ENCODE measurements at regions not wholly inside any gene's neighbourhood (a gene's known extent, or its start where the extent isn't known, plus 50 kb on each side); places are given as distances from the start of the nearest gene placed in this dataset.

DNA sequence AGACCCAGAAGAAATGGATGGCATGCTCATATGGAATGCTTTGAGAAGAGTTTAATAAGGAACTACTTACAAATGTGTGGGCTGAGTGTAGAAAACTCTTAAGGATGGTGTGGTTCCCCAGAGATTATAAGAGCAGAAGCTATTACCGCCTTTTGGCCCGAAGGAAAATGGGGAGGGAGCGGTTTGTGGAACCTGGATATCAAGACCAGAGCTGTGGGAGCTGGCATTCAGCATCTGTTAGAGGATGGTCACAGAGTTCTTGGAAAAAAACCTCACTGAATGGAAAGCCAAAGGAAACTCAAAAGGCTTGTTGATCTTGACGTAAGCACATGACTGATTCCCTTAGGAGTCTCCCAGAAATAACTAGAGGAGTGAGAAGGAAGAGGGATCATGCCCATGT, 151.0 kb downstream of the PJA2 start:
- H2AK5ac ChIP-seq (ENCODE audit: low read depth, low read length), result no peak overlapping the region
- H3K4me1 ChIP-seq (ENCODE audit: control insufficient read depth, insufficient read depth, low read length), result no peaks in the 10 kb centered on the region
- WGBS, 2 experiments (ENCODE audit: extremely low coverage in 2 of 2, insufficient read length in 1 of 2), result 62% methylated on average over 3 of the region's 4 CpGs; no CpG with 5 or more reads in 1 of the 2 experiments
- H3K9me3 ChIP-seq (ENCODE audit: control insufficient read depth, insufficient read depth, low read length), result no peaks in the 10 kb centered on the region
- no peak overlapping the region for H2AK9ac ChIP-seq (replicated peaks; ENCODE audit: low read depth, low read length, poor library complexity)
- POLR2A ChIA-PET (ENCODE audit: unreplicated experiment), result no interaction called here
- no peak overlapping the region for H3K23ac ChIP-seq (ENCODE audit: low read depth, low read length)
- no peaks in the 10 kb centered on the region for H3K79me1 ChIP-seq (ENCODE audit: low read depth in 1 of 2, low read length in 2 of 2)
- no TSS peak for BruUV-seq (replicated peaks)
- in situ Hi-C loops (cut with MboI; ENCODE audit: low sequenced_read_pairs), result no loop called here
- no peak overlapping the region for H4K5ac ChIP-seq (ENCODE audit: low read depth, low read length)
- no peak overlapping the region for H3K56ac ChIP-seq (ENCODE audit: extremely low read depth, insufficient read depth, low read length)
- H2BK120ac ChIP-seq (ENCODE audit: low read depth, low read length), result no peak overlapping the region
- no peak overlapping the region for H3K4ac ChIP-seq (ENCODE audit: low read depth, low read length)
- no peak overlapping the region for H3K18ac ChIP-seq (ENCODE audit: low read depth, low read length)
- dilution Hi-C loops (cut with HindIII; ENCODE audit: low sequenced_read_pairs, unreplicated experiment), result no loop called here
- CTCF ChIA-PET, result no interaction called here
- H4K91ac ChIP-seq (ENCODE audit: insufficient read depth, low read depth, low read length), result no peak overlapping the region
- H2BK15ac ChIP-seq (ENCODE audit: low read depth, low read length), result no peak overlapping the region
- H3K4me3 ChIP-seq (ENCODE audit: insufficient read depth, low read depth, low read length), result no peak overlapping the region
- no peaks in the 10 kb centered on the region for H3K9me1 ChIP-seq (ENCODE audit: insufficient read depth, low read length)
- H4K8ac ChIP-seq (ENCODE audit: low read depth in 2 of 2, low read length in 2 of 2), result no peak overlapping the region
- intact Hi-C loops (cut with micrococcal nuclease), result no loop called here
- H2BK5ac ChIP-seq (ENCODE audit: low read depth, low read length, poor library complexity, severe bottlenecking), result no peak overlapping the region
- no peak overlapping the region for H2BK20ac ChIP-seq (ENCODE audit: low read depth, low read length)
- no peaks in the 10 kb centered on the region for H4K20me1 ChIP-seq (ENCODE audit: insufficient read depth, low read length)
- TF ChIP-seq RCOR1 (IDR thresholded peaks at IDR 0.05; ENCODE audit: insufficient replicate concordance, low read length) (no peak), CHD1 (IDR thresholded peaks at IDR 0.05; ENCODE audit: low read depth, low read length) (no peak)
- H2AFZ ChIP-seq (replicated peaks; ENCODE audit: low read length, poor library complexity), result no peak overlapping the region
- no peak overlapping the region for H3K9ac ChIP-seq (ENCODE audit: low read depth, low read length)
- no peaks in the 10 kb centered on the region for H3K36me3 ChIP-seq (ENCODE audit: control insufficient read depth, insufficient read depth, low read length)
- no peak overlapping the region for H3K27ac ChIP-seq (ENCODE audit: insufficient read depth, low read length)
- ATAC-seq (ENCODE audit: low read depth) (no peak), DNase-seq (no peak)
- no peak overlapping the region for H3K4me2 ChIP-seq (ENCODE audit: low read depth, low read length)
- H3K27me3 ChIP-seq (ENCODE audit: control insufficient read depth, insufficient read depth, low read length), result no peaks in the 10 kb centered on the region
- H3K14ac ChIP-seq (replicated peaks; ENCODE audit: low read depth, low read length), result no peak overlapping the region

Measured in IMR-90 (cell line).